Vagina (tissue), 2 donors: ENCODE measurements at regions not wholly inside any gene's neighbourhood (a gene's known extent, or its start where the extent isn't known, plus 50 kb on each side); places are given as distances from the start of the nearest gene placed in this dataset.

Experiments
- CTCF ChIP-seq, 3 experiments: fragments of 450-650 bp in 2 of 3; fragments of 200-600 bp in 1 of 3; sonication (generic) in 1 of 3; IDR thresholded peaks; one replicate each; pipeline ENCODE4 v1.5.1; 2017 to 2019; ENCODE audit warnings: antibody characterized with exemption in 3 of 3, mild to moderate bottlenecking in 2 of 3, moderate library complexity in 2 of 3
- POLR2A ChIP-seq, 2 donors: fragments of 450-650 bp; IDR thresholded peaks; one replicate each; pipeline ENCODE4 v1.6.1; 2017; ENCODE audit warnings: antibody characterized with exemption in 2 of 2, mild to moderate bottlenecking in 2 of 2, moderate library complexity in 2 of 2
- POLR2AphosphoS5 ChIP-seq, 2 donors: sonication (generic); formaldehyde crosslinking; IDR thresholded peaks; one replicate each; pipeline ENCODE4 v1.9.0; 2017; ENCODE audit warnings: antibody characterized with exemption in 2 of 2, mild to moderate bottlenecking in 2 of 2, low read depth in 1 of 2; ENCODE audit not compliant: insufficient read depth in 1 of 2

GRCh38 chr15:24772266-24772665 is 96.7 kb downstream of the NPAP1 start:
- TF ChIP-seq CTCF (IDR thresholded peaks at IDR 0.05) (no peak), POLR2A (IDR thresholded peaks at IDR 0.05) (no peak), POLR2AphosphoS5 (IDR thresholded peaks at IDR 0.05; ENCODE audit: insufficient read depth in 1 of 2, low read depth in 1 of 2) (no peak)
